HG03135 (cell line): ENCODE measurements at regions not wholly inside any gene's neighbourhood (a gene's known extent, or its start where the extent isn't known, plus 50 kb on each side); places are given as distances from the start of the nearest gene placed in this dataset.

Experiments
- ATAC-seq: cut with Tn5 transposase; IDR thresholded peaks from one replicate; pipeline ENCODE4 v1.9.1; 2021; ENCODE audit warnings: mild to moderate bottlenecking, moderate library complexity; ENCODE audit not compliant: unreplicated experiment

GRCh38 chr7:17016402-17017010, 134.7 kb upstream of the AGR3 start:
- no peak for ATAC-seq

- ATAC-seq, result no peak
These were observed 137.3 kb upstream of the AGR3 start for GRCh38 chr7:17019106-17019505.

GRCh38 chr7:17020250-17020649, 138.5 kb upstream of the AGR3 start:
- no peak for ATAC-seq

- no peak for ATAC-seq
These were observed 139.4 kb upstream of the AGR3 start for GRCh38 chr7:17021205-17021604.

- no peak for ATAC-seq
These were observed 141.1 kb upstream of the AGR3 start for GRCh38 chr7:17022920-17023319.

GRCh38 chr7:17026269-17026668, 144.5 kb upstream of the AGR3 start:
- ATAC-seq, result no peak

- ATAC-seq, result no peak
These were observed 145.5 kb upstream of the AGR3 start for GRCh38 chr7:17027143-17027788.

GRCh38 chr7:17027789-17028152, 146.0 kb upstream of the AGR3 start:
- ATAC-seq, result no peak

- ATAC-seq, result no peak
These were observed 147.4 kb upstream of the AGR3 start for GRCh38 chr7:17029150-17029549.

GRCh38 chr7:17030559-17030958, 148.8 kb upstream of the AGR3 start:
- no peak for ATAC-seq

- ATAC-seq, result no peak
These were observed 150.2 kb upstream of the AGR3 start for GRCh38 chr7:17031906-17032551.

GRCh38 chr7:17033245-17033644, 151.5 kb upstream of the AGR3 start:
- no peak for ATAC-seq

GRCh38 chr7:17036584-17036983, 154.8 kb upstream of the AGR3 start:
- no peak for ATAC-seq

GRCh38 chr7:17037356-17037755, 155.6 kb upstream of the AGR3 start:
- no peak for ATAC-seq

- ATAC-seq, result no peak
These were observed 156.5 kb upstream of the AGR3 start for GRCh38 chr7:17038160-17038782.

GRCh38 chr7:17038783-17039170, 157.0 kb upstream of the AGR3 start:
- no peak for ATAC-seq

- ATAC-seq, result no peak
These were observed 157.6 kb upstream of the AGR3 start for GRCh38 chr7:17039372-17039771.

GRCh38 chr7:17040716-17041115, 158.9 kb upstream of the AGR3 start:
- ATAC-seq, result no peak

GRCh38 chr7:17041324-17041723, 159.5 kb upstream of the AGR3 start:
- no peak for ATAC-seq

- ATAC-seq, result no peak
These were observed 160.4 kb upstream of the AGR3 start for GRCh38 chr7:17042211-17042610.

GRCh38 chr7:17043012-17043877, 161.5 kb upstream of the AGR3 start:
- ATAC-seq, result no peak
